ENCODE measurements at regions not wholly inside any gene's neighbourhood (a gene's known extent, or its start where the extent isn't known, plus 50 kb on each side); places are given as distances from the start of the nearest gene placed in this dataset.

- no peak for TF ChIP-seq USF2 (IDR thresholded peaks at IDR 0.05; ENCODE audit: low read depth, low read length)
- no peak for TF ChIP-seq RCOR1 (IDR thresholded peaks at IDR 0.05; ENCODE audit: insufficient replicate concordance, low read length)
- no peak for TF ChIP-seq CTCF (conservative IDR thresholded peaks at IDR 0.05; ENCODE audit: low read depth, low read length)
- no peak for TF ChIP-seq SMC3 (IDR thresholded peaks at IDR 0.05; ENCODE audit: low read depth, low read length)
- TF ChIP-seq ELK1 (IDR thresholded peaks at IDR 0.05; ENCODE audit: borderline replicate concordance, low read depth, low read length), result no peak
- TF ChIP-seq BHLHE40 (IDR thresholded peaks at IDR 0.05; ENCODE audit: low read depth, low read length), result no peak
- no peak for TF ChIP-seq POLR2A (IDR thresholded peaks at IDR 0.05; ENCODE audit: low read depth, low read length)
- TF ChIP-seq CEBPB (IDR thresholded peaks at IDR 0.05; ENCODE audit: low read depth, low read length), result no peak
These were observed 73.2 kb upstream of the CHST15 start for GRCh38 chr10:124166431-124167125.
